ENCODE measurements at regions not wholly inside any gene's neighbourhood (a gene's known extent, or its start where the extent isn't known, plus 50 kb on each side); places are given as distances from the start of the nearest gene placed in this dataset.

- TF ChIP-seq CTCF (conservative IDR thresholded peaks at IDR 0.05; ENCODE audit: low read depth, low read length) = no peak
- TF ChIP-seq EZH2 (IDR thresholded peaks at IDR 0.05; ENCODE audit: low read length, unreplicated experiment) = no peak
These were observed 273.2 kb upstream of the MEF2C start for GRCh38 chr5:89156226-89156625.

All from PC-3 (cell line).